ENCODE measurements at regions not wholly inside any gene's neighbourhood (a gene's known extent, or its start where the extent isn't known, plus 50 kb on each side); places are given as distances from the start of the nearest gene placed in this dataset.

DNA sequence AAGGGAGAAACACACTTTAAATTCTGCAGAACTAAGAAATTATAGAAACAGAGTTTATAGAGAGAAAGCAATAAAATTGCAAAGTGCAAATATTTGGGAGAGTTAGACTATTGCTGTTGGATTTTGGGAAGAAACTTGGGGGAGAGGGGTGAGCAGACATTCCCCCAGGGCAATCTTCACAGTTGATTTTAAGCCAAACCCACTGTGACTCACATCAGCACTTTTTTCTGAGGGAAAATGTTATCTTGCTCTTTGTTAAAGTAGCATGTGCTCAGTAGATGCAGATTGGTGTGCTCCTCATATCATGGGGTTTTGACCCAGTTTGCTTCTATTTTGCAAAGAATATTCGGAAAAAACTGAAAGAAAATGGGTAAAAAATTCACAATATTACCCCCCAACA lies 367.6 kb downstream of the CDH11 start:
- no peak for DNase-seq (ENCODE audit: low read depth, low spot score)
- POLR2A ChIA-PET, result no interaction called here
- intact Hi-C loops (cut with micrococcal nuclease; ENCODE audit: unreplicated experiment) (no loop called here), in situ Hi-C loops (cut with HindIII; ENCODE audit: low pct_unique_long_range_greater_than_20kb, low sequenced_read_pairs) (no loop called here)
- Histone ChIP-seq H3K36me3 (ENCODE audit: control insufficient read depth, insufficient read depth, low read length) (no peaks in the 10 kb centered on the region), H3K9me3 (ENCODE audit: control insufficient read depth, insufficient read depth, low read depth, low read length) (no peaks in the 10 kb centered on the region), H3K27me3 (ENCODE audit: control insufficient read depth, insufficient read depth, low read length) (no peaks in the 10 kb centered on the region), H3K4me3 (ENCODE audit: low read depth in 2 of 2, low read length in 2 of 2) (no peak overlapping the region), H3K4me1 (ENCODE audit: control insufficient read depth, insufficient read depth, low read length) (no peaks in the 10 kb centered on the region), H3K27ac (ENCODE audit: low read length) (no peak overlapping the region)
- CTCF ChIA-PET, result no interaction called here
- ATAC-seq, result no peak
- BruUV-seq (replicated peaks), result no TSS peak
- TF ChIP-seq CTCF (IDR thresholded peaks at IDR 0.05) (no peak), REST (IDR thresholded peaks at IDR 0.05; ENCODE audit: insufficient read depth in 1 of 2, low read depth in 2 of 2, low read length in 1 of 2) (no peak), POLR2AphosphoS5 (IDR thresholded peaks at IDR 0.05; ENCODE audit: low read depth, low read length) (no peak), SIN3A (IDR thresholded peaks at IDR 0.05; ENCODE audit: borderline replicate concordance, insufficient read depth, low read depth, low read length) (no peak), TCF7L2 (IDR thresholded peaks at IDR 0.05; ENCODE audit: low read depth, low read length) (no peak)

DNA sequence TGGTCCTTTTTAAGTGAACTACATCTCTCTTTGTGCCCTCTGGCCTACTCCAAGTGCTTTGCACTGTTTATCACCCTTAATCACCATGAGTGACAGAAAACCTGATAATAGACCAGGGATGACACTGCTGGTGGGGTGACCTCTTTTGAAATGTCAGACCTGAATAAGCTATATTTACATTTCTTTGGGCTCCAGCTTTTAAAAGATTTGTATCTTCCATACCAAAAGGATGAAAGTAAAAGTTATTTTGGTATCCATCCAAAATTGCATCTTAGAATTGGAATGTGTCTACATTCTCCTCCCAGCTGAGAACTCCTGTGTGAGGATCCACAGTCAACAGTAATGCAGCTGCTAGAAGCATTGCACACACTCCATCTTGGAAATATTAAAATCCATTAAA lies 370.0 kb downstream of the CDH11 start:
- Histone ChIP-seq H3K4me1 (ENCODE audit: control insufficient read depth, insufficient read depth, low read length) (no peaks in the 10 kb centered on the region), H3K27ac (ENCODE audit: low read length) (no peak overlapping the region), H3K4me3 (ENCODE audit: low read depth in 2 of 2, low read length in 2 of 2) (no peak overlapping the region), H3K9me3 (ENCODE audit: control insufficient read depth, insufficient read depth, low read depth, low read length) (no peaks in the 10 kb centered on the region), H3K27me3 (ENCODE audit: control insufficient read depth, insufficient read depth, low read length) (no peaks in the 10 kb centered on the region), H3K36me3 (ENCODE audit: control insufficient read depth, insufficient read depth, low read length) (no peaks in the 10 kb centered on the region)
- ATAC-seq (no peak), DNase-seq (ENCODE audit: low read depth, low spot score) (no peak)
- intact Hi-C loops (cut with micrococcal nuclease; ENCODE audit: unreplicated experiment) (no loop called here), in situ Hi-C loops (cut with HindIII; ENCODE audit: low pct_unique_long_range_greater_than_20kb, low sequenced_read_pairs) (no loop called here)
- POLR2A ChIA-PET, result no interaction called here
- TF ChIP-seq CTCF (IDR thresholded peaks at IDR 0.05) (no peak), SIN3A (IDR thresholded peaks at IDR 0.05; ENCODE audit: borderline replicate concordance, insufficient read depth, low read depth, low read length) (no peak), TCF7L2 (IDR thresholded peaks at IDR 0.05; ENCODE audit: low read depth, low read length) (no peak), REST (IDR thresholded peaks at IDR 0.05; ENCODE audit: insufficient read depth in 1 of 2, low read depth in 2 of 2, low read length in 1 of 2) (no peak)
- CTCF ChIA-PET, result no interaction called here
- BruUV-seq (replicated peaks), result no TSS peak
